ENCODE measurements at regions not wholly inside any gene's neighbourhood (a gene's known extent, or its start where the extent isn't known, plus 50 kb on each side); places are given as distances from the start of the nearest gene placed in this dataset.
"Not testable (repeated sequence)": the region's sequence is repeated elsewhere in the genome, so short reads cannot be mapped to it uniquely, and the experiment has no call there.

DNA sequence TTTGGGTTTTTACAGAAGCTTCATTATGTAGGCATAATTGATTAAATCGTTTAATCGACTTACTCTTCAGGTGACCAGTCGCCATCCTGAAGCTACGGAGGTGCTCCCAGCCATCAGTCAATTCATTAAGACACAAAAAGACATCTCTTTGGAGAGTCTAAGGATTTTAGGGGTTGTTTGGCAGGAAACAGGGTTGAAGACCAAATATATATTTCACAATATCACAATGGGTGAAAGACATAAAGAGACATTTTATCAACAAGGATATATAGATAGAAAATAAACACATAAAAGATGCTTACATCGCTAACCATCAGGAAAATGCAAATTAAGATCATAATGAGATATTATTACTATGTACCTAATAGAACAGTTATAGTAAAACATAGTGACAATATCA, 104.0 kb upstream of the SIRPG start:
- Histone ChIP-seq H3K27me3 (ENCODE audit: low read depth, low read length) (no peaks in the 10 kb centered on the region), H3K27ac (ENCODE audit: low read length) (no peak overlapping the region), H3K4me1 (ENCODE audit: control insufficient read depth in 1 of 2, insufficient read depth in 2 of 2, low read length in 2 of 2) (no peaks in the 10 kb centered on the region), H3K36me3 (ENCODE audit: control insufficient read depth in 1 of 2, insufficient read depth in 2 of 2, low read length in 2 of 2) (no peaks in the 10 kb centered on the region), H3K4me3 (ENCODE audit: low read depth in 1 of 2, low read length in 2 of 2) (no peak overlapping the region), H3K9me3 (ENCODE audit: control insufficient read depth in 1 of 2, low read length in 2 of 2) (no peaks in the 10 kb centered on the region)

DNA sequence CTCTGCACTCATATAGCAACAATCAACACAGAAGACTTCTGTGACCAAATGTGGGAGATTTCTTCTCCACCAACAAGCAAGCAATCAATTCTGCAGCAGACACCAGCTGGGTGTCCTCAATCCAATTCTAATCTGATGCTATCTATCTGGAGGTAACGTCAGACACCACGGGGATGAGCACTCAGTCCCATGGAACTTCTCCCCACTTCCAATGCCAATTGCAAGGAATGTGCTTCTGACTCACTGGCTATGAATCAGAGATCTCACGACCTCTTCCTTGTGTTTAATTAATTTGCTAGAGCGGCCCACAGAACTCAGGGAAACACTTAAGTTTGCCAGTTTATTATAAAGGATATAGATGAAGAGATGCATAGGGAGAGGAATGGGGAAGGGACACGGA, 103.5 kb upstream of the SIRPG start:
- H3K4me3 ChIP-seq (ENCODE audit: low read depth in 1 of 2, low read length in 2 of 2), result no peak overlapping the region
- no peaks in the 10 kb centered on the region for H3K4me1 ChIP-seq (ENCODE audit: control insufficient read depth in 1 of 2, insufficient read depth in 2 of 2, low read length in 2 of 2)
- no peaks in the 10 kb centered on the region for H3K27me3 ChIP-seq (ENCODE audit: low read depth, low read length)
- H3K36me3 ChIP-seq (ENCODE audit: control insufficient read depth in 1 of 2, insufficient read depth in 2 of 2, low read length in 2 of 2), result no peaks in the 10 kb centered on the region
- H3K27ac ChIP-seq (ENCODE audit: low read length), result no peak overlapping the region
- H3K9me3 ChIP-seq (ENCODE audit: control insufficient read depth in 1 of 2, low read length in 2 of 2), result no peaks in the 10 kb centered on the region

DNA sequence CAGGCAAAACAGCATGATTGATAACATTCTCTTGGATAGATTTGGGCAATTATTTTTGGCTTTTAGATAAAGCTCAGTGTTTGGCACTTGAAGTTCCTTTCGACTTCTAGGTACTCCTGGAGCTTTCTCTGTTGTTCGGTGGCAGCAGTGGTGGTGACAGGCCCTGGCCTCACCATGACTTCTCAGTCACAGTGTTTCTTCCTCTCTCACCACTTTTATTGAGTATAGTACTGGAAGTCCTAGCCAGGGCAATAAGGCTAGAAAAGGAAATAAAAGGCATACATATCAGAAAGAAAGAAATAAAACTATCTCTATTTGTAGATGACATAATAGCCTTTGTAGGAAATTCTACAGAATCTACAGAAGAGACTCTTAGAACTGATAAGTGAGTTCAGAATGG, 101.2 kb upstream of the SIRPG start:
- Histone ChIP-seq H3K9me3 (ENCODE audit: control insufficient read depth in 1 of 2, low read length in 2 of 2) (no peaks in the 10 kb centered on the region), H3K27ac (ENCODE audit: low read length) (no peak overlapping the region), H3K4me1 (ENCODE audit: control insufficient read depth in 1 of 2, insufficient read depth in 2 of 2, low read length in 2 of 2) (no peaks in the 10 kb centered on the region), H3K36me3 (ENCODE audit: control insufficient read depth in 1 of 2, insufficient read depth in 2 of 2, low read length in 2 of 2) (no peaks in the 10 kb centered on the region), H3K27me3 (ENCODE audit: low read depth, low read length) (no peaks in the 10 kb centered on the region), H3K4me3 (ENCODE audit: low read depth in 1 of 2, low read length in 2 of 2) (no peak overlapping the region)

DNA sequence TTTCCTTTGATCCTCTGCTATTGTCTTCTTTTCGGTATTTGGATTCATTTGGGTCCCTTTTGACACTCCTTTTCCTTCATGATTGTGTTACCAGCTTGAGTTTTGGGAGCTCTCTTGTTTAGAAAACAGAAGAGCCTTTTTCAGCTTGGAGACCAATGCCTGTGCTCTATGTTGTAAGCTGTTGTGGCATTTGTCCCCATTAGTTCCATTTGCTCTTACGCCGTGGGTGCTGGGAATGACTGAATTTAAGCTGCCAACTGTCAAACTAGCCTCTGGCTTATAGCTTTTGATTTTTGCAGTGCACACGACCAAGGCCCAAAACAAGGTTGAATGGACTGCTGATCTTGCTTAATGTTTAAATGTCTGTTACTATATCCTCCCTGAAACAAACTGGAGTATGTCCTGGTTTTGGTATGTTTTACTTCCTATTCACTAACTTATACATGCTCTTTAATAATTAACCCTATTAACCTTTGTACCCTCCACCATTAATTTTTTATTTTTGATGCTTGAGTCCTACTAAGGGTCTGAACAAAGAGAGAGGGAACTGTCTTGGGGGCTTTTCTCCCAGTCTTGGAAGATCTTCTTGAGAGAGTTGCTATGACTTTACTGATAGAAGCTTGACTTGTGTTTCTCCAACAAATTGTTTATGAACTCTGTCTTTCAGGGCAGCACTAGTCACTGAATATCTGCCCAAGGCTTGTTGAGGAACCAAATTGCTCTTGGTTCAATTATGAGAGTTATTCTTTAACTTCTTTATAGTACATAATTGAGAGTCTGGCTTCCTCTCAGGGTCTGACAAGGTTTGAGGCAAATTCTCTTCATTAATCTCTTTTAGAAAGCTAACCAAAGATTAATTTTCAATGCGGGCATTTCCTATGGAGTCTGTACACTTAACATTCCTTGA, 100.3 kb upstream of the SIRPG start:
- H3K27ac ChIP-seq (ENCODE audit: low read length), result peak overlapping the region; percentile 56
- no peaks in the 10 kb centered on the region for H3K9me3 ChIP-seq (ENCODE audit: control insufficient read depth in 1 of 2, low read length in 2 of 2)

DNA sequence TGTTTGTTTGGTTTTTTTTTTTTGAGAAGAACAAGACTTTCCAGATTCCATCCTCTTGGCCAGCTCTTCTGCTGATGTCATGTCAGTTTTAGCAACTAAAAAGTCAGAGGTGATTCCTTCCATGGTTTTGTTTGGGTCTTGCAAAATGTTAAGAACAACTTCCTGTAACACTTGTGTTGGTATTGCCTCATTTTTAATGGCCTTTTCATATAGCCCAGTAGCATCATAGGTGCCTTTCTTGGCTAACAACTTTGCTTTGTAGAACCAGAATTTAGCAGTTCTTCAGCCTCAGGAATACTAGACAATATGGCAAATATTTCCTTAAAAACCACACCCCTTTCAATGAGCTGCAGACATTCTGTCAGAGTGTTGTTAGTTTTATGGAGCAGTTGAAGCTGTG, 99.5 kb upstream of the SIRPG start:
- no peaks in the 10 kb centered on the region for H3K4me1 ChIP-seq (ENCODE audit: control insufficient read depth in 1 of 2, insufficient read depth in 2 of 2, low read length in 2 of 2)
- no peak overlapping the region for H3K4me3 ChIP-seq (ENCODE audit: low read depth in 1 of 2, low read length in 2 of 2)
- no peaks in the 10 kb centered on the region for H3K27me3 ChIP-seq (ENCODE audit: low read depth, low read length)
- no peaks in the 10 kb centered on the region for H3K9me3 ChIP-seq (ENCODE audit: control insufficient read depth in 1 of 2, low read length in 2 of 2)
- no peak overlapping the region for H3K27ac ChIP-seq (ENCODE audit: low read length)
- no peaks in the 10 kb centered on the region for H3K36me3 ChIP-seq (ENCODE audit: control insufficient read depth in 1 of 2, insufficient read depth in 2 of 2, low read length in 2 of 2)

More for the DNA sequence above, 100.3 kb upstream of the SIRPG start:
- H3K36me3 ChIP-seq (ENCODE audit: control insufficient read depth in 1 of 2, insufficient read depth in 2 of 2, low read length in 2 of 2), result no peaks in the 10 kb centered on the region
- H3K4me1 ChIP-seq (ENCODE audit: control insufficient read depth in 1 of 2, insufficient read depth in 2 of 2, low read length in 2 of 2), result no peaks in the 10 kb centered on the region
- H3K4me3 ChIP-seq (ENCODE audit: low read depth in 1 of 2, low read length in 2 of 2), result no peak overlapping the region
- H3K27me3 ChIP-seq (ENCODE audit: low read depth, low read length), result no peaks in the 10 kb centered on the region

DNA sequence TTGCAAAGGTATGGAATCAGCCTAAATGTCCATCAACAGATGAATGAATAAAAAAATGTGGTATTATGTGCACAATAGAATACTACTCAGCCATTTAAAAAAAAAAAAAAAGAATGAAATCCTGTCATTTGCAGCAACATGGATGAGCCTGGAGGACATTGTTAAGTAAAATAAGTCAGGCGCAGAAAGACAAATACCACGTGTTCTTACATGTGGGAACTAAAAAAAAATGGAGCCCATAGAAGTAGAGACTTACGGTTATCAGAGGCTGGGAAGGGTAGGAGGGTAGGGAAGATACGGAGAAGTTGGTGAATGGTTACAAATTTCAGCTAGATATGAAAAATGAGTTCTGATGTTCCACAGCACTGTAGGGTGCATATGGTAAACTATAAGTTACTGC, 97.2 kb upstream of the SIRPG start:
- Histone ChIP-seq H3K4me3 (ENCODE audit: low read depth in 1 of 2, low read length in 2 of 2) (no peak overlapping the region), H3K27ac (ENCODE audit: low read length) (no peak overlapping the region), H3K4me1 (ENCODE audit: control insufficient read depth in 1 of 2, insufficient read depth in 2 of 2, low read length in 2 of 2) (no peaks in the 10 kb centered on the region), H3K27me3 (ENCODE audit: low read depth, low read length) (no peaks in the 10 kb centered on the region), H3K36me3 (ENCODE audit: control insufficient read depth in 1 of 2, insufficient read depth in 2 of 2, low read length in 2 of 2) (no peaks in the 10 kb centered on the region), H3K9me3 (ENCODE audit: control insufficient read depth in 1 of 2, low read length in 2 of 2) (no peaks in the 10 kb centered on the region)

DNA sequence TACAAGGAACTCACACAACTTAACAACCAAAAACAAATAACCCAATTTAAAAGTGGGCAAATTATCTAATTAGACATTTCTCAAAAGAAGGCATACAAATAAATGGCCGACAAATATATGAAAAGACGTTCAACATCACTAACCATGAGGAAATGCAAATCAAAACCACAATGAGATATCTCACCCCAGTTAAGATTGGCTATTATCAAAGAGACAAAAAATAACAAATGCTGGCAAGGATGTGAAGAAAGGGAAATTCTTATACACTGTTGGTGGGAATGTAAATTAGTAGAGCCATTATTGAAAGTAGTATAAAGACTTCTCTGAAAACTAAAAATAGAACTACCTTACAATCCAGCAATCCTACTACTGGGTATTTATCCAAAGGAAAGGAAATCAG, 96.7 kb upstream of the SIRPG start:
- no peaks in the 10 kb centered on the region for H3K4me1 ChIP-seq (ENCODE audit: control insufficient read depth in 1 of 2, insufficient read depth in 2 of 2, low read length in 2 of 2)
- no peaks in the 10 kb centered on the region for H3K36me3 ChIP-seq (ENCODE audit: control insufficient read depth in 1 of 2, insufficient read depth in 2 of 2, low read length in 2 of 2)
- H3K9me3 ChIP-seq (ENCODE audit: control insufficient read depth in 1 of 2, low read length in 2 of 2), result no peaks in the 10 kb centered on the region
- no peaks in the 10 kb centered on the region for H3K27me3 ChIP-seq (ENCODE audit: low read depth, low read length)
- no peak overlapping the region for H3K4me3 ChIP-seq (ENCODE audit: low read depth in 1 of 2, low read length in 2 of 2)
- H3K27ac ChIP-seq (ENCODE audit: low read length), result no peak overlapping the region

DNA sequence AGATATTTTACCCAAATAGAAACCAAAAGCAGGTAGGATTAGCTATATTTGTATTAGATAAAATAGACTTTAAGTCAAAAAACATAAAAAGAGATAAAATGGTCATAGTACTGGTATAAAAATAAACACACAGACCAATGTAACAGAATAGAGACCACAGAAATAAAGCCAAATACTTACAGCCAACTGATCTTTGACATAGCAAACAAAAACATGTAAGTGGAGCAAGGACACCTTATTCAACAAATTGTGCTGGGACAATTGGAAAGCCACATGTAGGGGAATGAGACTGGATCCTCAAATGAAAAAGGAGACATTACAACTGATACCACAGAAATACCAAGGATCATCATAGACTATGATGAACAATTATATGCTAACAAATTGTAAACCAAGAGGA, 94.5 kb upstream of the SIRPG start:
- Histone ChIP-seq H3K4me3 (ENCODE audit: low read depth in 1 of 2, low read length in 2 of 2) (no peak overlapping the region), H3K27me3 (ENCODE audit: low read depth, low read length) (no peaks in the 10 kb centered on the region), H3K27ac (ENCODE audit: low read length) (no peak overlapping the region), H3K36me3 (ENCODE audit: control insufficient read depth in 1 of 2, insufficient read depth in 2 of 2, low read length in 2 of 2) (no peaks in the 10 kb centered on the region), H3K4me1 (ENCODE audit: control insufficient read depth in 1 of 2, insufficient read depth in 2 of 2, low read length in 2 of 2) (no peaks in the 10 kb centered on the region), H3K9me3 (ENCODE audit: control insufficient read depth in 1 of 2, low read length in 2 of 2) (no peaks in the 10 kb centered on the region)

DNA sequence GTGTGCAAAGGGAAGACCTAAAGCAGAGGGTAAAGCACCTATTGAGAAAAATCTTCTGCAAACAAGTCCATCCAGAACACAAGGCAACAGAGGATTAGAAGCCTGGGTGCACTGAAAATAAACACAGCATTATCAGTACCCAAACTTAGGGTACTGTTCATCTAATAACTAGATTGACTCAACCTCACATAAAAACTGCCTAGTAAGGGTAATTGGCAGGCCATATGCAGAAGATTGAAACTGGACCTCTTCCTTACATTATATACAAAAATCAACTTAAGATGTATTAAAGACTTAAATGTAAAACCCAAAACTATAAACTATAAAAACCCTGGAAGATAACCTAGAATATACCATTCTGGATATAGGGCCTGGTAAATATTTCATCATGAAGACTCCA, 91.2 kb upstream of the SIRPG start:
- Histone ChIP-seq H3K4me3 (ENCODE audit: low read depth in 1 of 2, low read length in 2 of 2) (no peak overlapping the region), H3K27me3 (ENCODE audit: low read depth, low read length) (no peaks in the 10 kb centered on the region), H3K27ac (ENCODE audit: low read length) (no peak overlapping the region), H3K4me1 (ENCODE audit: control insufficient read depth in 1 of 2, insufficient read depth in 2 of 2, low read length in 2 of 2) (no peaks in the 10 kb centered on the region), H3K36me3 (ENCODE audit: control insufficient read depth in 1 of 2, insufficient read depth in 2 of 2, low read length in 2 of 2) (no peaks in the 10 kb centered on the region), H3K9me3 (ENCODE audit: control insufficient read depth in 1 of 2, low read length in 2 of 2) (no peaks in the 10 kb centered on the region)

DNA sequence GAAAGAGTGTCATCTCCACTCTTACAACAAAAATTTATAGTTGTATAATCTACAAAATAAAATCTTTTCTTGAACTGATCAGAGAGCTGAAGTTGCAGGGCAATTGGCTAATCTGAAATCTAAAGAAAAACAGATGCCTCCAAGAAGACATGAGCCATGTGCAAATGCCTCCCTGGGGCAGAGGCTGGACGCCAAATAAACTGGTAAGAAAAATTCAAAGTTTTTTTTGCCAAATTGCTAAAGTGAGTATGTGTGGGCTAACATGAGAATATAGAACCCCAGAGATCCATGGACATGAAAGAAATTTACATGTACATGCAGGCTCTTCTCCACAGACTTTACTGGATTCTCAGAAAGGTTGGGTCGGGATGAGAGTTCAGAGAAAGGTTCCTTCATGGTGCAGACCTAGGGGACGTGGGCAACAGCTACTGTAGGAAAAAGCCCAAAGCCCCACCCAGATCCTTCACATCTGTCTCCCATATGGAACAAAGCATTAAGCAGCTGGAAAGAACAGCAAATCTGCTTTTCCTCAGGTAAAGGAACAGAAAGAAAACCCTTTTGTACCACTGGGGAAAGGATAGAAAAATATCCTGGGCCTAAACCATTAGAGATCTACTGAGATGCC, 90.5 kb upstream of the SIRPG start:
- H3K27ac ChIP-seq (ENCODE audit: low read length), result no peak overlapping the region
- H3K27me3 ChIP-seq (ENCODE audit: low read depth, low read length), result no peaks in the 10 kb centered on the region
- no peaks in the 10 kb centered on the region for H3K9me3 ChIP-seq (ENCODE audit: control insufficient read depth in 1 of 2, low read length in 2 of 2)
- no peaks in the 10 kb centered on the region for H3K36me3 ChIP-seq (ENCODE audit: control insufficient read depth in 1 of 2, insufficient read depth in 2 of 2, low read length in 2 of 2)
- no peaks in the 10 kb centered on the region for H3K4me1 ChIP-seq (ENCODE audit: control insufficient read depth in 1 of 2, insufficient read depth in 2 of 2, low read length in 2 of 2)
- H3K4me3 ChIP-seq (ENCODE audit: low read depth in 1 of 2, low read length in 2 of 2), result no peak overlapping the region

DNA sequence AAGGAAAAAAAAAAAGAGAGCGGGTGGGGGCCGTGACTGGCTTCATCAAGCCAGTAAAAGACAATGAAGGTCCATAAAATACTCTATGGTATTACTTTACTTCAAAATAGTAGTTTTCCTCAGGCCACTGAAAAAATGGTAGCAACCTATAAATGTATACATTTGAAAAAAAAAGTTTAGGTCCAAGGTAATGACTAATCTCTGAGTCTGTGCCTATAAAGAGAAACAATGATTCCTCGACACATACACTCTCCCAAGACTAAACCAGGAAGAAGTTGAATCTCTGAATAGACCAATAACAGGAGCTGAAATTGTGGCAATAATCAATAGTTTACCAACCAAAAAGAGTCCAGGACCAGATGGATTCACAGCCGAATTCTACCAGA, 84.5 kb upstream of the SIRPG start:
- H3K9me3 ChIP-seq (ENCODE audit: control insufficient read depth in 1 of 2, low read length in 2 of 2); H3K27ac ChIP-seq (ENCODE audit: low read length); H3K27me3 ChIP-seq (ENCODE audit: low read depth, low read length); H3K4me1 ChIP-seq (ENCODE audit: control insufficient read depth in 1 of 2, insufficient read depth in 2 of 2, low read length in 2 of 2); H3K36me3 ChIP-seq (ENCODE audit: control insufficient read depth in 1 of 2, insufficient read depth in 2 of 2, low read length in 2 of 2); H3K4me3 ChIP-seq (ENCODE audit: low read depth in 1 of 2, low read length in 2 of 2): not testable (repeated sequence)
